HEK293 (cell line): ENCODE measurements at regions not wholly inside any gene's neighbourhood (a gene's known extent, or its start where the extent isn't known, plus 50 kb on each side); places are given as distances from the start of the nearest gene placed in this dataset.

Experiments
- CTCF ChIA-PET: fragments of 350-600 bp; formaldehyde crosslinking; extraction: SDS; loops from one replicate; lab custom pipeline; 2021; ENCODE audit warnings: antibody characterized with exemption; lab: Yijun Ruan, JAX
- POLR2A ChIA-PET: fragments of 300-600 bp; formaldehyde crosslinking; extraction: SDS; loops from one replicate; lab custom pipeline; 2020; ENCODE audit warnings: antibody characterized with exemption, inconsistent platforms; lab: Yijun Ruan, JAX
- H3K27ac ChIP-seq: fragments of 200-500 bp; sonication (Bioruptor generic); 2 replicates; pipeline ENCODE4 v1.5.1; 2014; ENCODE audit warnings: low read depth, low read length, control low read depth, inconsistent platforms; ENCODE audit errors: extremely low read depth
- H3K36me3 ChIP-seq, 2 experiments: fragments of 200-500 bp in 1 of 2; sonication (Bioruptor generic) in 1 of 2; 1 replicate in 1 of 2; 2 replicates in 1 of 2; pipeline ENCODE4 v1.5.1; 2014 to 2017; ENCODE audit warnings: inconsistent platforms in 2 of 2, low read length in 2 of 2; ENCODE audit not compliant: control insufficient read depth in 2 of 2, insufficient read depth in 1 of 2
- H3K4me1 ChIP-seq: fragments of 200-500 bp; sonication (Bioruptor generic); 2 replicates; pipeline ENCODE4 v1.5.1; 2014; ENCODE audit warnings: mild to moderate bottlenecking, low read length, inconsistent platforms; ENCODE audit not compliant: control insufficient read depth, insufficient read depth
- H3K4me3 ChIP-seq: 2 replicates; pipeline ENCODE4 v1.5.1; 2011; ENCODE audit warnings: low read depth, mild to moderate bottlenecking, control low read depth, low read length, moderate library complexity
- H3K9me3 ChIP-seq: fragments of 200-500 bp; sonication (Bioruptor generic); 2 replicates; pipeline ENCODE4 v1.5.1; 2014; ENCODE audit warnings: low read depth, low read length, inconsistent platforms; ENCODE audit not compliant: control insufficient read depth, insufficient read depth
- BCL11A ChIP-seq: fragments of 450-650 bp; formaldehyde crosslinking; IDR thresholded peaks from 2 replicates; pipeline ENCODE4 v1.5.1; 2016; ENCODE audit warnings: low read depth, missing biosample characterization, missing genetic modification characterization
- EGR2 ChIP-seq: fragments of 450-650 bp; formaldehyde crosslinking; IDR thresholded peaks from 2 replicates; pipeline ENCODE4 v1.5.1; 2016; ENCODE audit warnings: low read depth, missing biosample characterization, missing genetic modification characterization
- KLF8 ChIP-seq: fragments of 450-650 bp; formaldehyde crosslinking; IDR thresholded peaks from 2 replicates; pipeline ENCODE4 v1.5.1; 2016; ENCODE audit warnings: missing biosample characterization, missing genetic modification characterization
- SALL2 ChIP-seq: fragments of 450-650 bp; formaldehyde crosslinking; IDR thresholded peaks from 2 replicates; pipeline ENCODE4 v1.5.0; 2017; ENCODE audit warnings: missing biosample characterization, mild to moderate bottlenecking, missing genetic modification characterization, borderline replicate concordance
- YY2 ChIP-seq: fragments of 450-650 bp; formaldehyde crosslinking; IDR thresholded peaks from 2 replicates; pipeline ENCODE4 v1.5.1; 2016; ENCODE audit warnings: missing biosample characterization, missing genetic modification characterization
- ZBTB17 ChIP-seq: fragments of 450-650 bp; formaldehyde crosslinking; IDR thresholded peaks from 2 replicates; pipeline ENCODE4 v1.5.1; 2016; ENCODE audit warnings: missing biosample characterization, missing genetic modification characterization
- ZFP3 ChIP-seq: fragments of 450-650 bp; formaldehyde crosslinking; IDR thresholded peaks from 2 replicates; pipeline ENCODE4 v1.5.1; 2016; ENCODE audit warnings: low read depth, missing biosample characterization, missing genetic modification characterization
- ZNF140 ChIP-seq: fragments of 450-650 bp; formaldehyde crosslinking; IDR thresholded peaks from 2 replicates; pipeline ENCODE4 v1.5.1; 2016; ENCODE audit warnings: missing biosample characterization, missing genetic modification characterization
- ZNF16 ChIP-seq: fragments of 450-650 bp; formaldehyde crosslinking; IDR thresholded peaks from 2 replicates; pipeline ENCODE4 v1.5.1; 2016; ENCODE audit warnings: low read depth, missing biosample characterization, missing genetic modification characterization
- ZNF184 ChIP-seq: fragments of 450-650 bp; IDR thresholded peaks from 2 replicates; pipeline ENCODE4 v1.5.1; 2018; ENCODE audit warnings: missing biosample characterization, mild to moderate bottlenecking, missing genetic modification characterization
- ZNF2 ChIP-seq: fragments of 450-650 bp; formaldehyde crosslinking; IDR thresholded peaks from 2 replicates; pipeline ENCODE4 v1.5.1; 2016; ENCODE audit warnings: missing biosample characterization, missing genetic modification characterization
- ZNF202 ChIP-seq: fragments of 450-650 bp; formaldehyde crosslinking; IDR thresholded peaks from 2 replicates; pipeline ENCODE4 v1.5.1; 2016; ENCODE audit warnings: missing biosample characterization, missing genetic modification characterization, borderline replicate concordance
- ZNF354C ChIP-seq: fragments of 450-650 bp; formaldehyde crosslinking; IDR thresholded peaks from 2 replicates; pipeline ENCODE4 v1.5.1; 2016; ENCODE audit warnings: missing biosample characterization, missing genetic modification characterization, low read depth, borderline replicate concordance
- ZNF366 ChIP-seq: fragments of 450-650 bp; formaldehyde crosslinking; conservative IDR thresholded peaks from 2 replicates; pipeline ENCODE4 v1.5.1; 2016; ENCODE audit warnings: missing biosample characterization, missing genetic modification characterization
- ZNF416 ChIP-seq: fragments of 450-650 bp; formaldehyde crosslinking; IDR thresholded peaks from 2 replicates; pipeline ENCODE4 v1.5.1; 2016; ENCODE audit warnings: missing biosample characterization, missing genetic modification characterization
- ZNF449 ChIP-seq: fragments of 450-650 bp; formaldehyde crosslinking; IDR thresholded peaks from 2 replicates; pipeline ENCODE4 v1.5.1; 2017; ENCODE audit warnings: missing biosample characterization, mild to moderate bottlenecking, missing genetic modification characterization, moderate library complexity
- ZNF555 ChIP-seq: fragments of 450-650 bp; formaldehyde crosslinking; conservative IDR thresholded peaks from 2 replicates; pipeline ENCODE4 v1.5.1; 2017; ENCODE audit warnings: missing biosample characterization, mild to moderate bottlenecking, missing genetic modification characterization, inconsistent platforms
- ZNF558 ChIP-seq: fragments of 450-650 bp; formaldehyde crosslinking; IDR thresholded peaks from 2 replicates; pipeline ENCODE4 v1.5.1; 2016; ENCODE audit warnings: missing biosample characterization, missing genetic modification characterization
- ZNF777 ChIP-seq: fragments of 450-650 bp; formaldehyde crosslinking; IDR thresholded peaks from 2 replicates; pipeline ENCODE4 v1.5.1; 2017; ENCODE audit warnings: missing biosample characterization, missing genetic modification characterization, borderline replicate concordance
- ZNF792 ChIP-seq: fragments of 450-650 bp; formaldehyde crosslinking; IDR thresholded peaks from 2 replicates; pipeline ENCODE4 v1.5.1; 2016; ENCODE audit warnings: missing biosample characterization, missing genetic modification characterization
- ZNF830 ChIP-seq: fragments of 450-650 bp; IDR thresholded peaks from 2 replicates; pipeline ENCODE4 v1.5.0; 2018; ENCODE audit warnings: missing biosample characterization, missing genetic modification characterization, low read depth, mild to moderate bottlenecking, moderate library complexity
- ZNF837 ChIP-seq: fragments of 450-650 bp; formaldehyde crosslinking; IDR thresholded peaks from 2 replicates; pipeline ENCODE4 v1.5.1; 2016; ENCODE audit warnings: missing biosample characterization, missing genetic modification characterization
- TF ChIP-seq, protein P1 (sequence below): fragments of 450-650 bp; formaldehyde crosslinking; IDR thresholded peaks from 2 replicates; pipeline ENCODE4 v1.5.1; 2017; ENCODE audit warnings: missing biosample characterization, missing genetic modification characterization
- TF ChIP-seq, protein P2 (sequence below): fragments of 450-650 bp; formaldehyde crosslinking; IDR thresholded peaks from 2 replicates; pipeline ENCODE4 v1.5.1; 2016; ENCODE audit warnings: missing biosample characterization, missing genetic modification characterization
- TF ChIP-seq, protein P3 (sequence below): fragments of 450-650 bp; formaldehyde crosslinking; IDR thresholded peaks from 2 replicates; pipeline ENCODE4 v1.5.1; 2016; ENCODE audit warnings: missing biosample characterization, missing genetic modification characterization
- TF ChIP-seq, protein P4 (sequence below): fragments of 450-650 bp; formaldehyde crosslinking; IDR thresholded peaks from 2 replicates; pipeline ENCODE4 v1.5.1; 2016; ENCODE audit warnings: missing biosample characterization, missing genetic modification characterization

- ChIA-PET POLR2A (no interaction called here), CTCF (interaction anchor here (0.9 kb wide), 1 partner anchor 34 kb away, joined by 3 read pairs; no protein-coding TSS in a partner anchor)
- TF ChIP-seq ZFP3 (tag by site-specific recombination): no peak
- no peak for TF ChIP-seq EGR2 (tag by site-specific recombination)
- TF ChIP-seq, protein P1, sequence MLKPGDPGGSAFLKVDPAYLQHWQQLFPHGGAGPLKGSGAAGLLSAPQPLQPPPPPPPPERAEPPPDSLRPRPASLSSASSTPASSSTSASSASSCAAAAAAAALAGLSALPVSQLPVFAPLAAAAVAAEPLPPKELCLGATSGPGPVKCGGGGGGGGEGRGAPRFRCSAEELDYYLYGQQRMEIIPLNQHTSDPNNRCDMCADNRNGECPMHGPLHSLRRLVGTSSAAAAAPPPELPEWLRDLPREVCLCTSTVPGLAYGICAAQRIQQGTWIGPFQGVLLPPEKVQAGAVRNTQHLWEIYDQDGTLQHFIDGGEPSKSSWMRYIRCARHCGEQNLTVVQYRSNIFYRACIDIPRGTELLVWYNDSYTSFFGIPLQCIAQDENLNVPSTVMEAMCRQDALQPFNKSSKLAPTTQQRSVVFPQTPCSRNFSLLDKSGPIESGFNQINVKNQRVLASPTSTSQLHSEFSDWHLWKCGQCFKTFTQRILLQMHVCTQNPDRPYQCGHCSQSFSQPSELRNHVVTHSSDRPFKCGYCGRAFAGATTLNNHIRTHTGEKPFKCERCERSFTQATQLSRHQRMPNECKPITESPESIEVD (tag by site-specific recombination): no peak
- no peak for TF ChIP-seq SALL2 (tag by site-specific recombination)
- no peak for TF ChIP-seq ZNF366 (tag by site-specific recombination)
- TF ChIP-seq, protein P2, sequence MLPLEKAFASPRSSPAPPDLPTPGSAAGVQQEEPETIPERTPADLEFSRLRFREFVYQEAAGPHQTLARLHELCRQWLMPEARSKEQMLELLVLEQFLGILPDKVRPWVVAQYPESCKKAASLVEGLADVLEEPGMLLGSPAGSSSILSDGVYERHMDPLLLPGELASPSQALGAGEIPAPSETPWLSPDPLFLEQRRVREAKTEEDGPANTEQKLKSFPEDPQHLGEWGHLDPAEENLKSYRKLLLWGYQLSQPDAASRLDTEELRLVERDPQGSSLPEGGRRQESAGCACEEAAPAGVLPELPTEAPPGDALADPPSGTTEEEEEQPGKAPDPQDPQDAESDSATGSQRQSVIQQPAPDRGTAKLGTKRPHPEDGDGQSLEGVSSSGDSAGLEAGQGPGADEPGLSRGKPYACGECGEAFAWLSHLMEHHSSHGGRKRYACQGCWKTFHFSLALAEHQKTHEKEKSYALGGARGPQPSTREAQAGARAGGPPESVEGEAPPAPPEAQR: no peak
- no peak for TF ChIP-seq ZNF449
- no peak for TF ChIP-seq ZNF555 (tag by site-specific recombination)
- no peak for TF ChIP-seq ZNF777 (tag by site-specific recombination)
- no peak for TF ChIP-seq YY2 (tag by site-specific recombination)
- Histone ChIP-seq H3K4me3 (no peak overlapping the region), H3K27ac (no peak overlapping the region), H3K36me3 (no peaks in the 10 kb centered on the region), H3K9me3 (no peaks in the 10 kb centered on the region), H3K4me1 (no peaks in the 10 kb centered on the region)
Measured at GRCh38 chr13:53747825-53748224, 719.2 kb downstream of the OLFM4 start.

- Histone ChIP-seq H3K4me3 (no peak overlapping the region), H3K27ac (no peak overlapping the region), H3K36me3 (no peaks in the 10 kb centered on the region), H3K4me1 (no peaks in the 10 kb centered on the region), H3K9me3 (no peaks in the 10 kb centered on the region)
- CTCF ChIA-PET: interaction anchor here (0.6 kb wide), 1 partner anchor 55 kb away, joined by 3 read pairs; no protein-coding TSS in a partner anchor
- POLR2A ChIA-PET: no interaction called here
- no peak for TF ChIP-seq ZNF16 (tag by site-specific recombination)
- no peak for TF ChIP-seq ZBTB17 (tag by site-specific recombination)
- TF ChIP-seq KLF8 (tag by site-specific recombination): no peak
- no peak for TF ChIP-seq ZNF140 (tag by site-specific recombination)
- TF ChIP-seq ZNF558: no peak
- TF ChIP-seq ZNF2 (tag by site-specific recombination): no peak
- TF ChIP-seq ZNF792: no peak
- TF ChIP-seq ZNF202: no peak
- TF ChIP-seq, protein P3, sequence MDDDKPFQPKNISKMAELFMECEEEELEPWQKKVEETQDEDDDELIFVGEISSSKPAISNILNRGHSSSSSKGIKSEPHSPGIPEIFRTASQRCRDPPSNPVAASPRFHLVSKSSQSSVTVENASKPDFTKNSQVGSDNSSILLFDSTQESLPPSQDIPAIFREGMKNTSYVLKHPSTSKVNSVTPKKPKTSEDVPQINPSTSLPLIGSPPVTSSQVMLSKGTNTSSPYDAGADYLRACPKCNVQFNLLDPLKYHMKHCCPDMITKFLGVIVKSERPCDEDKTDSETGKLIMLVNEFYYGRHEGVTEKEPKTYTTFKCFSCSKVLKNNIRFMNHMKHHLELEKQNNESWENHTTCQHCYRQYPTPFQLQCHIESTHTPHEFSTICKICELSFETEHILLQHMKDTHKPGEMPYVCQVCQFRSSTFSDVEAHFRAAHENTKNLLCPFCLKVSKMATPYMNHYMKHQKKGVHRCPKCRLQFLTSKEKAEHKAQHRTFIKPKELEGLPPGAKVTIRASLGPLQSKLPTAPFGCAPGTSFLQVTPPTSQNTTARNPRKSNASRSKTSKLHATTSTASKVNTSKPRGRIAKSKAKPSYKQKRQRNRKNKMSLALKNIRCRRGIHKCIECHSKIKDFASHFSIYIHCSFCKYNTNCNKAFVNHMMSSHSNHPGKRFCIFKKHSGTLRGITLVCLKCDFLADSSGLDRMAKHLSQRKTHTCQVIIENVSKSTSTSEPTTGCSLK: no peak
- TF ChIP-seq ZNF416: no peak
- TF ChIP-seq, protein P4, sequence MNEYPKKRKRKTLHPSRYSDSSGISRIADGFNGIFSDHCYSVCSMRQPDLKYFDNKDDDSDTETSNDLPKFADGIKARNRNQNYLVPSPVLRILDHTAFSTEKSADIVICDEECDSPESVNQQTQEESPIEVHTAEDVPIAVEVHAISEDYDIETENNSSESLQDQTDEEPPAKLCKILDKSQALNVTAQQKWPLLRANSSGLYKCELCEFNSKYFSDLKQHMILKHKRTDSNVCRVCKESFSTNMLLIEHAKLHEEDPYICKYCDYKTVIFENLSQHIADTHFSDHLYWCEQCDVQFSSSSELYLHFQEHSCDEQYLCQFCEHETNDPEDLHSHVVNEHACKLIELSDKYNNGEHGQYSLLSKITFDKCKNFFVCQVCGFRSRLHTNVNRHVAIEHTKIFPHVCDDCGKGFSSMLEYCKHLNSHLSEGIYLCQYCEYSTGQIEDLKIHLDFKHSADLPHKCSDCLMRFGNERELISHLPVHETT (tag by site-specific recombination): no peak
- no peak for TF ChIP-seq BCL11A (tag by site-specific recombination)
- TF ChIP-seq ZNF837: no peak
- TF ChIP-seq ZNF830 (tag by site-specific recombination): no peak
- TF ChIP-seq ZNF354C: no peak
- no peak for TF ChIP-seq ZNF184 (tag by site-specific recombination)
Measured at GRCh38 chr13:53749306-53749705, 720.7 kb downstream of the OLFM4 start.
